ENCODE measurements at regions not wholly inside any gene's neighbourhood (a gene's known extent, or its start where the extent isn't known, plus 50 kb on each side); places are given as distances from the start of the nearest gene placed in this dataset.
A peak's percentile ranks its signal among the peaks of the same experiment; 100 is the strongest.

DNA sequence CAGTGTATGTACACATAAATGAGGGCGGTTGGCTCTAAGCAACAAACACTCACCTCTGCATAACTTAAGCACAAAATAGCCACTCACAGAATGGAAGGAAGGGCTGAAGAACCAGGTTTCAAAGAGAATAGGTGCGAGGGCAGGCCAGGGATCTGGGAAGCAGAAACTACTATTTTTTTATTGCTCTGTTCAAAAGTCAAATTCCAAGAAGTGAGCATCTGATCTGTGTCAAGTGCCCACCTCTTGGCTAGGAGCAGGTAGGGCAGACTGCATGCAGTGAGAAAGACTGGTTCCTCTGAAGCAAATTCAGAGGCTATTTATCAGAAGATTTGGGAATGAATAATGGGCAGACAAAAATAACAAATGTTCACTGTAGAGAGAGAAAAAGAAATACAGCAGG is 336.4 kb upstream of the CTNNB1 start:
- H4K20me1 ChIP-seq (ENCODE audit: low read depth) = no peaks in the 10 kb centered on the region
- Mint-ChIP-seq H3K27me3 (ENCODE audit: insufficient read depth, low read depth) (peaks cover 2% of the 10 kb centered on the region), H3K27ac (no peak overlapping the region), H3K4me1 (no peaks in the 10 kb centered on the region), H3K9me3 (no peaks in the 10 kb centered on the region), H3K4me3 (no peak overlapping the region), H3K36me3 (no peaks in the 10 kb centered on the region)
- no peaks in the 10 kb centered on the region for H3F3A ChIP-seq (ENCODE audit: low read depth)
- H3K4me1 ChIP-seq = no peaks in the 10 kb centered on the region
- no peaks in the 10 kb centered on the region for H3K9me3 ChIP-seq (ENCODE audit: low read depth)
- no peaks in the 10 kb centered on the region for H3K27me3 ChIP-seq
- no peak overlapping the region for H3K4me2 ChIP-seq
- TF ChIP-seq, protein P1, sequence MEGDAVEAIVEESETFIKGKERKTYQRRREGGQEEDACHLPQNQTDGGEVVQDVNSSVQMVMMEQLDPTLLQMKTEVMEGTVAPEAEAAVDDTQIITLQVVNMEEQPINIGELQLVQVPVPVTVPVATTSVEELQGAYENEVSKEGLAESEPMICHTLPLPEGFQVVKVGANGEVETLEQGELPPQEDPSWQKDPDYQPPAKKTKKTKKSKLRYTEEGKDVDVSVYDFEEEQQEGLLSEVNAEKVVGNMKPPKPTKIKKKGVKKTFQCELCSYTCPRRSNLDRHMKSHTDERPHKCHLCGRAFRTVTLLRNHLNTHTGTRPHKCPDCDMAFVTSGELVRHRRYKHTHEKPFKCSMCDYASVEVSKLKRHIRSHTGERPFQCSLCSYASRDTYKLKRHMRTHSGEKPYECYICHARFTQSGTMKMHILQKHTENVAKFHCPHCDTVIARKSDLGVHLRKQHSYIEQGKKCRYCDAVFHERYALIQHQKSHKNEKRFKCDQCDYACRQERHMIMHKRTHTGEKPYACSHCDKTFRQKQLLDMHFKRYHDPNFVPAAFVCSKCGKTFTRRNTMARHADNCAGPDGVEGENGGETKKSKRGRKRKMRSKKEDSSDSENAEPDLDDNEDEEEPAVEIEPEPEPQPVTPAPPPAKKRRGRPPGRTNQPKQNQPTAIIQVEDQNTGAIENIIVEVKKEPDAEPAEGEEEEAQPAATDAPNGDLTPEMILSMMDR (IDR thresholded peaks at IDR 0.05) = no peak
- TF ChIP-seq EZH2phosphoT487 (IDR thresholded peaks at IDR 0.05) = no peak
- TF ChIP-seq EZH2 (IDR thresholded peaks at IDR 0.05) = no peak
- no peaks in the 10 kb centered on the region for H3K36me3 ChIP-seq
- DNase-seq (ENCODE audit: low spot score) = no peak
- H2AFZ ChIP-seq (replicated peaks) = no peak overlapping the region
- H3K27ac ChIP-seq = no peak overlapping the region
- no peaks in the 10 kb centered on the region for H3K79me2 ChIP-seq (ENCODE audit: low read depth)
- no peak overlapping the region for H3K4me3 ChIP-seq
- H3K9ac ChIP-seq = no peak overlapping the region

DNA sequence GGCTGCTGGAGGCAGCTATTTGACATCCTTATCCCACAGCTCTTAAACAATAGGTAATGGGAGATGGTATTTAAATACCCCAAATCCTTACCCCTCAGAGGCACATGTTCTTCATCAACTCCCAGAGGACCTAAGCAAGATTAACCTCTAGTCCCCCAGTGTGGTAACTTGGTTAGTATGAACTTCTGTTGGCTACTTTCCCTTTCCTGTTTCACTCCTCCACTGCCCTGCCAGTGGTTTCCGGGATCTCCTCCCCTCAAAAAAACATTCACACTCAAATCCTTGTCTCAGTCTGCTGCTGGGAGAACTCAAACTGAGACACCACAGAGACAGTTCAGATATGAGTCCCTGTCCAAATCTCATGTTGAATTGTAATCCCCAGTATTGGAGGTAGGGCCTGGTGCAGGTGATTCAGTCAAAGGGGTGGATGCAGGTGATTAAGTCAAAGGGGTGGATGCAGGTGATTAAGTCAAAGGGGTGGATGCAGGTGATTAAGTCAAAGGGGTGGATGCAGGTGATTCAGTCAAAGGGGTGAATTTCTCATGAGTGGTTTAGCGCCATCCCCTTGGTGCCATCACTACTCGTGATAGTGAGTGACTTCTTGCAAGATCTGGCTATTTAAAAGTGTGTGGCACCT is 335.0 kb upstream of the CTNNB1 start:
- no peaks in the 10 kb centered on the region for H3K9me3 ChIP-seq (ENCODE audit: low read depth)
- H3K9ac ChIP-seq = no peak overlapping the region
- H4K20me1 ChIP-seq (ENCODE audit: low read depth) = no peaks in the 10 kb centered on the region
- no peaks in the 10 kb centered on the region for H3K27me3 ChIP-seq
- no peaks in the 10 kb centered on the region for H3K36me3 ChIP-seq
- no peaks in the 10 kb centered on the region for H3K9me3 Mint-ChIP-seq
- no peak overlapping the region for H3K27ac ChIP-seq
- H3K79me2 ChIP-seq (ENCODE audit: low read depth) = no peaks in the 10 kb centered on the region
- H3K4me2 ChIP-seq = no peak overlapping the region
- TF ChIP-seq EZH2phosphoT487 (IDR thresholded peaks at IDR 0.05) (no peak), EZH2 (IDR thresholded peaks at IDR 0.05) (no peak)
- TF ChIP-seq, protein P1 (IDR thresholded peaks at IDR 0.05) = no peak
- H3K4me1 ChIP-seq = peaks cover 4% of the 10 kb centered on the region
- no peak overlapping the region for H3K4me3 ChIP-seq
- no peak overlapping the region for H2AFZ ChIP-seq (replicated peaks)
- peaks cover 2% of the 10 kb centered on the region for H3K27me3 Mint-ChIP-seq (ENCODE audit: insufficient read depth, low read depth)
- no peaks in the 10 kb centered on the region for H3K36me3 Mint-ChIP-seq
- H3K4me1 Mint-ChIP-seq = no peaks in the 10 kb centered on the region
- H3K4me3 Mint-ChIP-seq = no peak overlapping the region
- no peak for DNase-seq (ENCODE audit: low spot score)
- peak overlapping the region; percentile 44 for H3K27ac Mint-ChIP-seq
- no peaks in the 10 kb centered on the region for H3F3A ChIP-seq (ENCODE audit: low read depth)

DNA sequence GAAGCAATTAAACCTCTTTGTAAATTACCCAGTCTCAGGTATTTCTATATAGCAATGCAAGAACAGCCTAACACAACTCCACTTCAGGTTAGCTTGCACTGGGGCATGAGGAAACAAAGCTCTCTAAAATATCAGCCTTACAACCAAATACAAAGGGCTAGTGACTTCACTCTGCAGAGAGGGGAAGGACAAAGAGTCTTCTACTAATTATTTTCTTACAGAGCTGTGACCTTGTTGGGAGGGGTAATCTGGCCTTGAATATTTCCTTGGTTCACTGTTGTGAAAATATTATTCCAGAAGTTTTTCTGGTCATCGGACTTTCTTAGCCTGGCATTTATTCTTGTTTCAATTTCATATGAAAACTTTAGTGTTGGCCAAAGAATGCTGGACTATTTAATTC is 334.4 kb upstream of the CTNNB1 start:
- Histone ChIP-seq H2AFZ (replicated peaks) (no peak overlapping the region), H4K20me1 (ENCODE audit: low read depth) (no peaks in the 10 kb centered on the region), H3K27ac (no peak overlapping the region), H3K27me3 (no peaks in the 10 kb centered on the region), H3K79me2 (ENCODE audit: low read depth) (no peaks in the 10 kb centered on the region), H3K4me1 (peaks cover 7% of the 10 kb centered on the region), H3K4me2 (no peak overlapping the region), H3K36me3 (no peaks in the 10 kb centered on the region), H3K9me3 (ENCODE audit: low read depth) (no peaks in the 10 kb centered on the region), H3F3A (ENCODE audit: low read depth) (no peaks in the 10 kb centered on the region), H3K4me3 (no peak overlapping the region), H3K9ac (no peak overlapping the region)
- DNase-seq (ENCODE audit: low spot score) = no peak
- H3K27ac Mint-ChIP-seq = no peak overlapping the region
- peaks cover 2% of the 10 kb centered on the region for H3K27me3 Mint-ChIP-seq (ENCODE audit: insufficient read depth, low read depth)
- no peaks in the 10 kb centered on the region for H3K4me1 Mint-ChIP-seq
- H3K36me3 Mint-ChIP-seq = no peaks in the 10 kb centered on the region
- no peaks in the 10 kb centered on the region for H3K9me3 Mint-ChIP-seq
- no peak overlapping the region for H3K4me3 Mint-ChIP-seq
- TF ChIP-seq, protein P1 (IDR thresholded peaks at IDR 0.05) = no peak
- TF ChIP-seq EZH2phosphoT487 (IDR thresholded peaks at IDR 0.05) (no peak), EZH2 (IDR thresholded peaks at IDR 0.05) (no peak)

Measured in neural progenitor cell (in vitro differentiated cells).